ENCODE measurements at regions not wholly inside any gene's neighbourhood (a gene's known extent, or its start where the extent isn't known, plus 50 kb on each side); places are given as distances from the start of the nearest gene placed in this dataset.

DNA sequence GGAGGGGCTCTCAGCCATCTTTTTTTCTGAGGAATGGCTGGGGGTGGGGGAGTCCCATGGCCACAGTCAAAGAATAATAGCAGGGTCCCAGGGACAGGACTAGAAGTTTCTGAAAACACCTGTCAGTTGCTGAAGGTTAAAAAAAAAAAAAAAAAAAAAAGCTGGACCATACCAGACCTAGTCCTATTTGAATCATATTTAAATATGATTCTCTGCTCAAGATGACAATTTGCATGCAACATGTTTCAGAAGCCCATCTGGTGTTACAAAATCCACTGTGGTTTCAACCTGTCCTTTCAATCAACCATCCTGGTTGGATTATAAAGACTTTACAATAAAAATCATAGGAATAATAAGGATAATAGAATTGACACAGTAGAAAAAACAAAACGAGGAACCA is 153.7 kb downstream of the TENT5C start:
- TF ChIP-seq, protein P1, sequence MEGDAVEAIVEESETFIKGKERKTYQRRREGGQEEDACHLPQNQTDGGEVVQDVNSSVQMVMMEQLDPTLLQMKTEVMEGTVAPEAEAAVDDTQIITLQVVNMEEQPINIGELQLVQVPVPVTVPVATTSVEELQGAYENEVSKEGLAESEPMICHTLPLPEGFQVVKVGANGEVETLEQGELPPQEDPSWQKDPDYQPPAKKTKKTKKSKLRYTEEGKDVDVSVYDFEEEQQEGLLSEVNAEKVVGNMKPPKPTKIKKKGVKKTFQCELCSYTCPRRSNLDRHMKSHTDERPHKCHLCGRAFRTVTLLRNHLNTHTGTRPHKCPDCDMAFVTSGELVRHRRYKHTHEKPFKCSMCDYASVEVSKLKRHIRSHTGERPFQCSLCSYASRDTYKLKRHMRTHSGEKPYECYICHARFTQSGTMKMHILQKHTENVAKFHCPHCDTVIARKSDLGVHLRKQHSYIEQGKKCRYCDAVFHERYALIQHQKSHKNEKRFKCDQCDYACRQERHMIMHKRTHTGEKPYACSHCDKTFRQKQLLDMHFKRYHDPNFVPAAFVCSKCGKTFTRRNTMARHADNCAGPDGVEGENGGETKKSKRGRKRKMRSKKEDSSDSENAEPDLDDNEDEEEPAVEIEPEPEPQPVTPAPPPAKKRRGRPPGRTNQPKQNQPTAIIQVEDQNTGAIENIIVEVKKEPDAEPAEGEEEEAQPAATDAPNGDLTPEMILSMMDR (IDR thresholded peaks at IDR 0.05; ENCODE audit: poor library complexity, severe bottlenecking), result no peak
- TF ChIP-seq POLR2AphosphoS5 (IDR thresholded peaks at IDR 0.05) (no peak), EP300 (conservative IDR thresholded peaks at IDR 0.05; ENCODE audit: poor library complexity, severe bottlenecking) (no peak), RAD21 (conservative IDR thresholded peaks at IDR 0.05) (no peak)
